ENCODE measurements at regions not wholly inside any gene's neighbourhood (a gene's known extent, or its start where the extent isn't known, plus 50 kb on each side); places are given as distances from the start of the nearest gene placed in this dataset.

DNA sequence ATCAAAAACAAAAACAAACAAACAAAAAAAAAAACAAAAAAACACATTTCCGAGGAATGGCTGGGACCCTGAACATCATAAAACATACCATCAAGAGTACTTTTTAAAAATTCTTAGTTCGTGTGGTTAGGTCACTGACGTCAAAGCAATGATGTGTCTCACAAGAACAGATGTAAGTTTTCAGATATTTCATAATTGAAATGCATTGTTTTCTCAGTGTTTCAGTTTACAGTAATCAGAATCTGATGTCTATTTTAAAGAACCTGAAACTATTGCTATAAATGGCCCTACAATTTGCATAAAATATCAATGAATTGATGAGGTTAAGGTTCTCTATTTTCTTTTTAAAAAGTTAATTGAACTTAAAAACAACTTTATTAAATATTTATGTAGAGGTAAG is 103.7 kb upstream of the HGF start (continued):
- TF ChIP-seq RAD21 (IDR thresholded peaks at IDR 0.05) = no peak
- TF ChIP-seq, protein P1, sequence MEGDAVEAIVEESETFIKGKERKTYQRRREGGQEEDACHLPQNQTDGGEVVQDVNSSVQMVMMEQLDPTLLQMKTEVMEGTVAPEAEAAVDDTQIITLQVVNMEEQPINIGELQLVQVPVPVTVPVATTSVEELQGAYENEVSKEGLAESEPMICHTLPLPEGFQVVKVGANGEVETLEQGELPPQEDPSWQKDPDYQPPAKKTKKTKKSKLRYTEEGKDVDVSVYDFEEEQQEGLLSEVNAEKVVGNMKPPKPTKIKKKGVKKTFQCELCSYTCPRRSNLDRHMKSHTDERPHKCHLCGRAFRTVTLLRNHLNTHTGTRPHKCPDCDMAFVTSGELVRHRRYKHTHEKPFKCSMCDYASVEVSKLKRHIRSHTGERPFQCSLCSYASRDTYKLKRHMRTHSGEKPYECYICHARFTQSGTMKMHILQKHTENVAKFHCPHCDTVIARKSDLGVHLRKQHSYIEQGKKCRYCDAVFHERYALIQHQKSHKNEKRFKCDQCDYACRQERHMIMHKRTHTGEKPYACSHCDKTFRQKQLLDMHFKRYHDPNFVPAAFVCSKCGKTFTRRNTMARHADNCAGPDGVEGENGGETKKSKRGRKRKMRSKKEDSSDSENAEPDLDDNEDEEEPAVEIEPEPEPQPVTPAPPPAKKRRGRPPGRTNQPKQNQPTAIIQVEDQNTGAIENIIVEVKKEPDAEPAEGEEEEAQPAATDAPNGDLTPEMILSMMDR (IDR thresholded peaks at IDR 0.05; ENCODE audit: low read depth, low read length, missing input control) = no peak

DNA sequence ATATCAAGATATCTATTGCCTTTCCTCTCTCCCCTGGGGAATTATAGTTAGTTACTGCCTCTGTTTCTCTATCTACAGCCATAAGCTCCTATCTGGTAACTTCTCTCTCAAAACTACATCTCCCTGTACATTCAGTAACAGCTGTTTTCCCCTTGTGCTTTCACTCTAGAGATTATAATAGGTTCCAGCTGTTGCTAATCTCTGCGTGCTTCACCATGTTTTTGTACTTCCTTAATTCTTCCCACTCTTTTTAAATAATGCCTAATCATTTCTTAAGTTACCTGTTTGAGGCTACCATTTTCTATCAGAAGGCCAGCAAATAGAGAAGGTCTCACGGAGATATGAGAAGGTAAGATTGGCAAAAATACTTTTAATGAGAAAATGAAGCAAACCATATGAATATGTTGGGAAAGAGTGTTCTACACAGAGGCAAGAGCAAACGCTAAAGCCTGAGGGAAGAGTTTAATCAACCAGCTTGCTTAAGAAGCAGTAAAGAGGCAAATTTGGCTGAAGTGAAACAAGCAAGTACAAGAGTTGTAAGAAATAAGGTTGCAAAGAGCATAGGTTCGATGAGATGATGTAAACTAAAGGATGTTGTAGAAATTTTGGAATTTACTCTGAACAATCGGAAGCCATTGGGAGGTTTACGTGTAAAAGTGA is 101.9 kb upstream of the HGF start:
- Histone ChIP-seq H3K27me3 (ENCODE audit: control insufficient read depth in 4 of 4, insufficient read depth in 4 of 4, low read length in 3 of 4) (no peaks in the 10 kb centered on the region), H3K9ac (ENCODE audit: low read depth in 1 of 2, low read length in 2 of 2) (no peak overlapping the region), H3K4me1 (ENCODE audit: control insufficient read depth in 4 of 4, insufficient read depth in 4 of 4, low read length in 3 of 4) (no peaks in the 10 kb centered on the region), H3K36me3 (ENCODE audit: control insufficient read depth in 4 of 4, insufficient read depth in 3 of 4, low read depth in 1 of 4, low read length in 3 of 4) (no peaks in the 10 kb centered on the region), H3K4me3 (ENCODE audit: low read depth in 1 of 3, low read length in 3 of 3) (no peak overlapping the region), H3K9me3 (ENCODE audit: control insufficient read depth in 4 of 4, low read length in 3 of 4) (peaks cover 0 to 1% (median 0%) of the 10 kb centered on the region in 4 donors), H3K27ac (ENCODE audit: low read depth in 1 of 2, low read length in 2 of 2) (no peak overlapping the region)
- 71% methylated on average over 6 of the region's 6 CpGs for WGBS
- no peak for DNase-seq (ENCODE audit: low spot score)
- no peak for TF ChIP-seq TAF1 (conservative IDR thresholded peaks at IDR 0.05)
- TF ChIP-seq, protein P2, sequence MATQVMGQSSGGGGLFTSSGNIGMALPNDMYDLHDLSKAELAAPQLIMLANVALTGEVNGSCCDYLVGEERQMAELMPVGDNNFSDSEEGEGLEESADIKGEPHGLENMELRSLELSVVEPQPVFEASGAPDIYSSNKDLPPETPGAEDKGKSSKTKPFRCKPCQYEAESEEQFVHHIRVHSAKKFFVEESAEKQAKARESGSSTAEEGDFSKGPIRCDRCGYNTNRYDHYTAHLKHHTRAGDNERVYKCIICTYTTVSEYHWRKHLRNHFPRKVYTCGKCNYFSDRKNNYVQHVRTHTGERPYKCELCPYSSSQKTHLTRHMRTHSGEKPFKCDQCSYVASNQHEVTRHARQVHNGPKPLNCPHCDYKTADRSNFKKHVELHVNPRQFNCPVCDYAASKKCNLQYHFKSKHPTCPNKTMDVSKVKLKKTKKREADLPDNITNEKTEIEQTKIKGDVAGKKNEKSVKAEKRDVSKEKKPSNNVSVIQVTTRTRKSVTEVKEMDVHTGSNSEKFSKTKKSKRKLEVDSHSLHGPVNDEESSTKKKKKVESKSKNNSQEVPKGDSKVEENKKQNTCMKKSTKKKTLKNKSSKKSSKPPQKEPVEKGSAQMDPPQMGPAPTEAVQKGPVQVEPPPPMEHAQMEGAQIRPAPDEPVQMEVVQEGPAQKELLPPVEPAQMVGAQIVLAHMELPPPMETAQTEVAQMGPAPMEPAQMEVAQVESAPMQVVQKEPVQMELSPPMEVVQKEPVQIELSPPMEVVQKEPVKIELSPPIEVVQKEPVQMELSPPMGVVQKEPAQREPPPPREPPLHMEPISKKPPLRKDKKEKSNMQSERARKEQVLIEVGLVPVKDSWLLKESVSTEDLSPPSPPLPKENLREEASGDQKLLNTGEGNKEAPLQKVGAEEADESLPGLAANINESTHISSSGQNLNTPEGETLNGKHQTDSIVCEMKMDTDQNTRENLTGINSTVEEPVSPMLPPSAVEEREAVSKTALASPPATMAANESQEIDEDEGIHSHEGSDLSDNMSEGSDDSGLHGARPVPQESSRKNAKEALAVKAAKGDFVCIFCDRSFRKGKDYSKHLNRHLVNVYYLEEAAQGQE (IDR thresholded peaks at IDR 0.05) = no peak
- TF ChIP-seq YY1 (IDR thresholded peaks at IDR 0.05) = no peak
- TF ChIP-seq HNF4G (IDR thresholded peaks at IDR 0.05) = no peak
- TF ChIP-seq, protein P1 (IDR thresholded peaks at IDR 0.05; ENCODE audit: low read depth, low read length, missing input control) = no peak
- no peak for TF ChIP-seq FOXA2 (IDR thresholded peaks at IDR 0.05)
- no peak for TF ChIP-seq RXRA (IDR thresholded peaks at IDR 0.05)
- TF ChIP-seq NR2F2 (IDR thresholded peaks at IDR 0.05) = no peak
- TF ChIP-seq, protein P3, sequence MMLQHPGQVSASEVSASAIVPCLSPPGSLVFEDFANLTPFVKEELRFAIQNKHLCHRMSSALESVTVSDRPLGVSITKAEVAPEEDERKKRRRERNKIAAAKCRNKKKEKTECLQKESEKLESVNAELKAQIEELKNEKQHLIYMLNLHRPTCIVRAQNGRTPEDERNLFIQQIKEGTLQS (IDR thresholded peaks at IDR 0.05) = no peak
- no peak for TF ChIP-seq SP1 (IDR thresholded peaks at IDR 0.05)

DNA sequence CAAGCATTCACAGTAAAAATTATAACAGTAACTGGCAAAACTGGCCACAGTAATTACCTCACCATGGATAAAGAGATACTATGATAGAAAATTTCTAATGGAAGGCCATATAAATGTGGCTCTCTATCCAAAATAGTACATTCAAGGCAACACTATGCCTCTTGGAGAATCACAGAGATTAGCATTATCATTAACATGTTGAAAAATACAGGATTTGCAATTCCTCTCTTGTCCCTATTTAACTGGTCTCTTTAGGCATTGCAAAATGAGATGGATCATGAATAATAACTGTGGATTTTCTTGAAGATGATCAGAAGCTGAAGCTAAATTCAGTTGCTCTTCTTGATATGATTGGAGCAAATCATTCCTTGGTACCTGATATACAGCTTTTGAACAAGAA is 100.8 kb upstream of the HGF start:
- Histone ChIP-seq H3K4me3 (ENCODE audit: low read depth in 1 of 3, low read length in 3 of 3) (no peak overlapping the region), H3K36me3 (ENCODE audit: control insufficient read depth in 4 of 4, insufficient read depth in 3 of 4, low read depth in 1 of 4, low read length in 3 of 4) (no peaks in the 10 kb centered on the region), H3K9me3 (ENCODE audit: control insufficient read depth in 4 of 4, low read length in 3 of 4) (peaks cover 0 to 1% (median 0%) of the 10 kb centered on the region in 4 donors), H3K9ac (ENCODE audit: low read depth in 1 of 2, low read length in 2 of 2) (no peak overlapping the region), H3K27me3 (ENCODE audit: control insufficient read depth in 4 of 4, insufficient read depth in 4 of 4, low read length in 3 of 4) (no peaks in the 10 kb centered on the region), H3K27ac (ENCODE audit: low read depth in 1 of 2, low read length in 2 of 2) (no peak overlapping the region), H3K4me1 (ENCODE audit: control insufficient read depth in 4 of 4, insufficient read depth in 4 of 4, low read length in 3 of 4) (no peaks in the 10 kb centered on the region)
- no peak for DNase-seq (ENCODE audit: low spot score)
- TF ChIP-seq FOXA2 (IDR thresholded peaks at IDR 0.05) = no peak
- no peak for TF ChIP-seq SP1 (IDR thresholded peaks at IDR 0.05)
- TF ChIP-seq, protein P2 (IDR thresholded peaks at IDR 0.05) = no peak
- no peak for TF ChIP-seq RAD21 (IDR thresholded peaks at IDR 0.05)
- TF ChIP-seq, protein P4, sequence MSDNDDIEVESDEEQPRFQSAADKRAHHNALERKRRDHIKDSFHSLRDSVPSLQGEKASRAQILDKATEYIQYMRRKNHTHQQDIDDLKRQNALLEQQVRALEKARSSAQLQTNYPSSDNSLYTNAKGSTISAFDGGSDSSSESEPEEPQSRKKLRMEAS (IDR thresholded peaks at IDR 0.05) = no peak
- TF ChIP-seq GABPA (IDR thresholded peaks at IDR 0.05 in 1 of 2, conservative IDR thresholded peaks at IDR 0.05 in 1 of 2) = no peak
- TF ChIP-seq, protein P5, sequence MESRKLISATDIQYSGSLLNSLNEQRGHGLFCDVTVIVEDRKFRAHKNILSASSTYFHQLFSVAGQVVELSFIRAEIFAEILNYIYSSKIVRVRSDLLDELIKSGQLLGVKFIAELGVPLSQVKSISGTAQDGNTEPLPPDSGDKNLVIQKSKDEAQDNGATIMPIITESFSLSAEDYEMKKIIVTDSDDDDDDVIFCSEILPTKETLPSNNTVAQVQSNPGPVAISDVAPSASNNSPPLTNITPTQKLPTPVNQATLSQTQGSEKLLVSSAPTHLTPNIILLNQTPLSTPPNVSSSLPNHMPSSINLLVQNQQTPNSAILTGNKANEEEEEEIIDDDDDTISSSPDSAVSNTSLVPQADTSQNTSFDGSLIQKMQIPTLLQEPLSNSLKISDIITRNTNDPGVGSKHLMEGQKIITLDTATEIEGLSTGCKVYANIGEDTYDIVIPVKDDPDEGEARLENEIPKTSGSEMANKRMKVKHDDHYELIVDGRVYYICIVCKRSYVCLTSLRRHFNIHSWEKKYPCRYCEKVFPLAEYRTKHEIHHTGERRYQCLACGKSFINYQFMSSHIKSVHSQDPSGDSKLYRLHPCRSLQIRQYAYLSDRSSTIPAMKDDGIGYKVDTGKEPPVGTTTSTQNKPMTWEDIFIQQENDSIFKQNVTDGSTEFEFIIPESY (IDR thresholded peaks at IDR 0.05) = no peak
- TF ChIP-seq HNF4G (IDR thresholded peaks at IDR 0.05) = no peak
- TF ChIP-seq HNF4A (conservative IDR thresholded peaks at IDR 0.05) = no peak
- TF ChIP-seq YY1 (IDR thresholded peaks at IDR 0.05) = no peak
- no peak for TF ChIP-seq TAF1 (conservative IDR thresholded peaks at IDR 0.05)
